Smooth muscle cell (in vitro differentiated cells): ENCODE measurements at regions not wholly inside any gene's neighbourhood (a gene's known extent, or its start where the extent isn't known, plus 50 kb on each side); places are given as distances from the start of the nearest gene placed in this dataset.

ENCODE experiments used
- DNase-seq: peaks from one replicate; lab custom pipeline; 2025; ENCODE audit not compliant: unreplicated experiment; lab: John Stamatoyannopoulos, UW
- H2AFZ ChIP-seq: fragments of 200-600 bp; sonication (generic); 2 replicates; pipeline ENCODE4 v1.6.0; 2016; ENCODE audit warnings: antibody characterized with exemption, low read depth, mild to moderate bottlenecking
- H3F3A ChIP-seq: fragments of 200-600 bp; sonication (generic); 2 replicates; pipeline ENCODE4 v1.6.0; 2017; ENCODE audit warnings: antibody characterized with exemption, low read depth
- H3K27ac ChIP-seq: fragments of 200-600 bp; sonication (generic); 2 replicates; pipeline ENCODE4 v1.5.1; 2016; ENCODE audit warnings: low read depth, mild to moderate bottlenecking
- H3K27me3 ChIP-seq: fragments of 200-600 bp; sonication (generic); 2 replicates; pipeline ENCODE4 v1.6.1; 2016; ENCODE audit warnings: low read depth, mild to moderate bottlenecking
- H3K36me3 ChIP-seq: fragments of 200-600 bp; sonication (generic); 2 replicates; pipeline ENCODE4 v1.5.1; 2016; ENCODE audit warnings: low read depth
- H3K4me1 ChIP-seq: fragments of 200-600 bp; sonication (generic); 2 replicates; pipeline ENCODE4 v1.5.1; 2016; ENCODE audit warnings: low read depth
- H3K4me2 ChIP-seq: fragments of 200-600 bp; sonication (generic); 2 replicates; pipeline ENCODE4 v1.6.0; 2016; ENCODE audit warnings: mild to moderate bottlenecking
- H3K4me3 ChIP-seq: fragments of 200-600 bp; sonication (generic); 2 replicates; pipeline ENCODE4 v1.5.1; 2016; ENCODE audit warnings: mild to moderate bottlenecking
- H3K79me2 ChIP-seq: fragments of 200-600 bp; sonication (generic); 2 replicates; pipeline ENCODE4 v1.6.0; 2016; ENCODE audit warnings: low read depth, mild to moderate bottlenecking
- H3K9ac ChIP-seq: fragments of 200-600 bp; sonication (generic); 2 replicates; pipeline ENCODE4 v1.6.0; 2016; ENCODE audit warnings: low read depth
- H3K9me3 ChIP-seq: fragments of 200-600 bp; sonication (generic); replicated peaks from 2 replicates; pipeline ENCODE4 v1.5.1; 2016; ENCODE audit warnings: low read depth
- H4K20me1 ChIP-seq: fragments of 200-600 bp; sonication (generic); 2 replicates; pipeline ENCODE4 v1.6.0; 2016; ENCODE audit warnings: low read depth
- CTCF ChIP-seq: fragments of 200-600 bp; sonication (generic); IDR thresholded peaks from 2 replicates; pipeline ENCODE4 v1.5.1; 2017; ENCODE audit warnings: borderline replicate concordance, mild to moderate bottlenecking, antibody characterized with exemption; ENCODE audit not compliant: insufficient read depth, poor library complexity, severe bottlenecking
- WGBS: methylation state at CpG from one replicate; pipeline ENCODE4 v1.1.7; 2016; ENCODE audit warnings: low lambda C conversion rate; 5-methylcytosine and 5-hydroxymethylcytosine counted together

DNA sequence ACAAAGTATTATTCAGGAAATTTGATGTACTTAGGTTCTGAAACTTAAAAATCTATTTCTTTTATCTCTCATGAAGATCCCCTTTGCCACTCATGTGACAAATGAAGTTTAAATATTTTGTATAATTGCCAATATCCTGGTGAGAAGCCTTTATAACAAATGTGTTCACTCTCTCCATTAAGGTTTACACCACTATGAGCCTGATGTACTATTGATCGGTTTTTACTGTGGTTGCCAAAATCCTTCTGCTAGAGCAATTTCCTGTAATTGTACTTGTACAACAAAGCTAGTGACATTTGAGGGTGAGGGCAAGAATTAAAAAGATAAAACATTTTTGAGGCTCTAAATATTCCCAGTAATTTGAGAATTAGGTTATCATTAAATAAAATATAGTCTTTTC, 222.3 kb upstream of the CDH19 start:
- no peak for TF ChIP-seq CTCF
- no peaks in the 10 kb centered on the region for H4K20me1 ChIP-seq
- H3K4me1 ChIP-seq: no peaks in the 10 kb centered on the region
- H3K4me3 ChIP-seq: no peak overlapping the region
- H3K79me2 ChIP-seq: no peaks in the 10 kb centered on the region
- H3K27ac ChIP-seq: no peak overlapping the region
- WGBS: 85% methylated on average over 1 of the region's 1 CpG
- H3K4me2 ChIP-seq: no peak overlapping the region
- H3K36me3 ChIP-seq: no peaks in the 10 kb centered on the region
- no peak overlapping the region for H2AFZ ChIP-seq
- no peaks in the 10 kb centered on the region for H3K9me3 ChIP-seq
- no peak for DNase-seq
- H3F3A ChIP-seq: no peaks in the 10 kb centered on the region
- H3K27me3 ChIP-seq: no peaks in the 10 kb centered on the region
- H3K9ac ChIP-seq: no peak overlapping the region

- H3K4me3 ChIP-seq: no peak overlapping the region
- no peak overlapping the region for H3K27ac ChIP-seq
- H3F3A ChIP-seq: no peaks in the 10 kb centered on the region
- H3K36me3 ChIP-seq: no peaks in the 10 kb centered on the region
- DNase-seq: no peak
- no peak overlapping the region for H2AFZ ChIP-seq
- no peaks in the 10 kb centered on the region for H4K20me1 ChIP-seq
- no peaks in the 10 kb centered on the region for H3K79me2 ChIP-seq
- H3K4me1 ChIP-seq: no peaks in the 10 kb centered on the region
- H3K9ac ChIP-seq: no peak overlapping the region
- TF ChIP-seq CTCF: no peak
- no peak overlapping the region for H3K4me2 ChIP-seq
- H3K27me3 ChIP-seq: no peaks in the 10 kb centered on the region
- H3K9me3 ChIP-seq: no peaks in the 10 kb centered on the region
- WGBS: 94% methylated on average over 3 of the region's 3 CpGs
Observed at GRCh38 chr18:66825347-66825746, 221.5 kb upstream of the CDH19 start.

DNA sequence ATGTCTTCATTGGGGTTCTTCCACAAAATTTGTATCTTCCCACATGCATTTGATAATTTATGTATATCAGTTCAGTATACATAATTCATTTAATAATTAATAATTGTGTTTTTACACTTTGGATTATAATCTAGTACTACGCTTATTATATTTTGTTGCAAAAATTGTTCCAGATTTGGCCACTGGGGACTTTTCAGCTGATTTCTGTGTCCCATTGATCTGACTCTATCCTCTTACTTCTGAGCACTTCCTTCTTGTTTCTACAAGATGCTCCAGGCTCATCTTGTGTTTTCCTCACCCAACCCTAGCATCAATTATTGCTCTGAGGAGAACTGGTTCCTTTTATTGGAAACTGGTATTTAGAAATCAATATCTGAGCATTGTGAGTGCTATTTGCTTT, 215.3 kb upstream of the CDH19 start:
- no peak for DNase-seq
- Histone ChIP-seq H3K4me3 (no peak overlapping the region), H3K9me3 (no peaks in the 10 kb centered on the region), H3K4me1 (no peaks in the 10 kb centered on the region), H3K9ac (no peak overlapping the region), H3K36me3 (no peaks in the 10 kb centered on the region), H2AFZ (no peak overlapping the region), H3K79me2 (no peaks in the 10 kb centered on the region), H4K20me1 (no peaks in the 10 kb centered on the region), H3K27ac (no peak overlapping the region), H3F3A (no peaks in the 10 kb centered on the region), H3K27me3 (no peaks in the 10 kb centered on the region), H3K4me2 (no peak overlapping the region)
- peak; percentile 16 for TF ChIP-seq CTCF
- 94% methylated on average over 1 of the region's 1 CpG for WGBS

DNA sequence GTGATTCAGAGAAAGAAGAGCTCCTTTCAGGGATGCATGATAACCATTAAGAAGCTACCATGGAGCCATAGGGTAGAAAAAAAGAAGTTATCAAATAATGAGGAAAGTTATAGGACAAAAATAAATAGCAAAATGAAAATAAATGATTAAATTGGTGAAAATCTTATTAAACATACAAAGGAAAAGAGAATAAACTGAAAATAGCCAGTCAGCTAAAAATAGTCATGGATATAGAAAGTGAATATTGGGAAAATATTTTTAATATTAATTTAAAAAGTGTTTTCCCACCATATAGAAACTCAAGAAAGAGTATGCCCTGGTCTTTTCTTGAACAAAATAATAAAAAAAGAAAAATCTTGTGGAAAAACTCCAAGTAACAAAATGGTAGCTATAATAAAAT, 209.2 kb upstream of the CDH19 start:
- no peak overlapping the region for H3K27ac ChIP-seq
- no peaks in the 10 kb centered on the region for H3K9me3 ChIP-seq
- H3K4me1 ChIP-seq: no peaks in the 10 kb centered on the region
- no peaks in the 10 kb centered on the region for H3F3A ChIP-seq
- H3K9ac ChIP-seq: no peak overlapping the region
- H3K79me2 ChIP-seq: no peaks in the 10 kb centered on the region
- DNase-seq: no peak
- no peaks in the 10 kb centered on the region for H3K27me3 ChIP-seq
- H3K36me3 ChIP-seq: no peaks in the 10 kb centered on the region
- H4K20me1 ChIP-seq: no peaks in the 10 kb centered on the region
- H3K4me3 ChIP-seq: no peak overlapping the region
- H2AFZ ChIP-seq: no peak overlapping the region
- no peak for TF ChIP-seq CTCF
- no peak overlapping the region for H3K4me2 ChIP-seq
